ENCODE measurements at regions not wholly inside any gene's neighbourhood (a gene's known extent, or its start where the extent isn't known, plus 50 kb on each side); places are given as distances from the start of the nearest gene placed in this dataset.
"Not testable (repeated sequence)": the region's sequence is repeated elsewhere in the genome, so short reads cannot be mapped to it uniquely, and the experiment has no call there.

- DNase-seq (ENCODE audit: low read depth in 2 of 2) = no peak
Measured at GRCh38 chr11:69219991-69220390, 64.3 kb downstream of the SMIM38 start.

DNA sequence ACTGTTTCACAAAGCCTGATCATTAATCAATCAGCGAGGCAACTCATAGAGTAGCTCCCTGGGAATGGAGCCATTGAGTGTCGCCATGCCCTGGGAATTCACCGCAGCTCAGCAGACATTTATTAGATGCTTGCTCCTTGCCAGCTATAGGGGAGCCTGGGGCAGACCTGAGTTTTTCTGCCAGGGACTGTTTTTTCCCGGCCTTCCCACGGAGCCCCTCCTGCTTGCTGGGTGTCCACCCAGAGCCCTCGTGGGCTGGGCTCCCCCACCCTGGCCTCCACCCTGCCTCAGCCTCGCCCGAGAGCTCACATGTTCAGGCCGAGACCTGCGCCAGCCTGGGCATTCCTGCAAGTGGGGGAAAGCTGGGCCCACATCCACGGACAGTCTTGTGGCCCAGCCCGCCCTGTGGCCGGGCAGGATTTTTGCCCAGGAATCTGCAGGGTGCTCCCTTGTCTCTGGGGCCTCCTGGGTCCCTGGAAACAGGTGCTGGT, 64.9 kb downstream of the SMIM38 start:
- no peak for DNase-seq (ENCODE audit: low read depth in 2 of 2)

- no peak for DNase-seq (ENCODE audit: low read depth in 2 of 2)
Measured at GRCh38 chr11:69221086-69221485, 65.4 kb downstream of the SMIM38 start.

DNA sequence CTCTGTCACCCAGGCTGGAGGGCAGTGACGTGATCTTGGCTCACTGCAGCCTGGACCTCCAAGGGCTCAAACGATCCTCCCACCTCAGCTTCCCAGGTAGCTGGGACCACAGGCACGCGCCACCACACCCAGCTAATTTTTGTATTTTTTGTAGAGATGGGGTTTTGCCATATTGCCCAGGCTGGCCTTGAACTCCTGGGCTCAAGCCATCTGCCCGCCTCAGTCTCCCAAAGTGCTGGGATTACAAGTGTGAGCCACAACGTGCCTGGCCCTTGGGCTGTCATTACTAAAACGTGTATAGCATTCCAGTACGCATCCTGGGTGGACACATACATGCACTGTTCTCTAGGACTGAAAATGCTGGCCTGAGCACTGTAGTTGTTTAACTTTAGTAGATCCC, 65.9 kb downstream of the SMIM38 start:
- DNase-seq (ENCODE audit: low read depth in 2 of 2) = not testable (repeated sequence)

- no peak for DNase-seq (ENCODE audit: low read depth in 2 of 2)
Measured at GRCh38 chr11:69227271-69227670, 66.7 kb upstream of the MYEOV start.

DNA sequence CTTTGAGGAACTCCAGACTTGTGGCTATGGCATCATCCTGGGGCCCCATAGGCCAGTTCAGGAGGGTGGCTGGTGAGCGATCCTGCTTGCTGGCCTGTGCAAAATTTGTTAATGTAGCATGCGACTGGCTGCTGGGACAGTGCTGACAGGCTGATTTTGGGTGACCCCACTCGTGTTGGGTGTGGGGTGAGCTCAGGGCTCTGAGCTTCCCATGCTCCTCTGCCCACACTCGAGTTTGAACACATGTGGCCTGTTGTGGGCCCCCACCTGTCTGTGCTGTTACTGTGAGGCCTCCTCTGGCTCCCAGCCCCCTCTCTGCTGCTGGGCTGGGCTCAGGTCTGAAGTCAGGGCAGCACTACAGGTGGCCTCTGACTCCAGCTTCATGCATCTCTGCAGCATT, 64.4 kb upstream of the MYEOV start:
- DNase-seq (ENCODE audit: low read depth in 2 of 2) = no peak

DNA sequence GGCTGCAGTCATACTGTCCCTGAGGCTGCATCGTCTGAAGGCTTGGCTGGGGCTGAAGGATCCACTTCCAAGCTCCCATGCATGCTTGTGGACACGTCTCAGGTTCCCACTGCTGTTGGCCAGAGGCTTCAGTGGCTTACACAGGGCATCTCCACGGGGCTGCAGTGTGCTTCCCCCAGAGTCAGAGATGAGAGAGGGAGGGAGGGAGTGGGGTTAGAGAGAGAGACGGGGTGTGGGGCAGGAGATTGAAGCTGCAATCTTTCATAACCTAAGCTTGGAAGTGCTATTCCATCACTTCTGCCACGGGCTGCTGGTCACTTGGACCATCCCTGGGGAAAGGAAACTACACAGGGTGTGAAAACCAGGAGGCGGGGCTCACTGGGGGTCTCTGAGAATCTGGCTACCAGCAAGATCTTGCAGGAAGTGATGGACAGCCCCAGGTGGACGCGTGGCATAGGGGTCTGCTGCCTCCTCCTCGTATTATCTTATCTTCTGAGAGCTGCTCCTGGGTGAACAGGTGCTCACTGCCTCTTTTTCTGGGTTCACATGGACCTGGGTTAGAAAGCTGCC, 63.0 kb upstream of the MYEOV start:
- DNase-seq (ENCODE audit: low read depth in 2 of 2) = no peak

- no peak for DNase-seq (ENCODE audit: low read depth in 2 of 2)
Measured at GRCh38 chr11:69231466-69232018, 62.4 kb upstream of the MYEOV start.

- DNase-seq (ENCODE audit: low read depth in 2 of 2) = no peak
Measured at GRCh38 chr11:69232821-69233743, 60.9 kb upstream of the MYEOV start.

GRCh38 chr11:69233744-69234570, 60.0 kb upstream of the MYEOV start:
- no peak for DNase-seq (ENCODE audit: low read depth in 2 of 2)

GRCh38 chr11:69234740-69235710, 58.9 kb upstream of the MYEOV start:
- no peak for DNase-seq (ENCODE audit: low read depth in 2 of 2)

DNA sequence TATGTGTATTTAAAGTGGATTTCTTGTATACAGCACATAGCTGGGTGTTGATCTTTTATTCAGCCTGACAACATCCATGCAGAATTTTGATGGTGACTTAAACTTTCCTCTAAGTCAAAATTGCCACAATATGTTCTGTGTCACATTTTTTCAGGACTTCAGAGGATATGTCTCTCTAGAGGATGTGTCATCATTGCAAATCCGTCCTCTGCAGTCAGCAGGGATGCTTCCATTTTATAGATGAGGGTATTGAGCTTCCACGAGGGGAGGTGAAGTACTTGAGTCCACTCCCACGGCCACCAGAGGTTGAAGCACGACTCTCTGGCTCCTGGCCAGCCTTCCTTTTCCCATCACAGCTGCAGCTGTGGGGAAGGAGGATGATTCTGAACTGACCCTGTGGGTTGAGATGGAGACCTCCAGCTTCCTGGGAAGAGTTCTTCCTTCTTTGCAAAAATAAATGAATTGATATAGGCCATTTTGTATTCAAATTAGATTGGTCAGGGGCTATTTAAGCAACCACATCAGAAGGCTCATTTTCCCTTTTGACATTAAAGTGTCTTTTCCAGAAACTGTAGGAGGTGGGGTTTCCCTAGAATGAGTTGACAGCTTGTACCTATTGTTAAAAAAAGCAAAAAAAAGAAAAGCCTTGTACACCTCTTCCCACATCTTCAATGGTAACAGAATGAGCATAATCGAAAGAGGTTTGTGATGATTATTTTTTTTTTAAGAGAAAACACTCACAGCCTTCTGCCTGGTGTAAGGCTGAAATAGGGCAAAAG, 55.2 kb upstream of the MYEOV start:
- DNase-seq (ENCODE audit: low read depth in 2 of 2) = no peak

GRCh38 chr11:69239641-69240040, 54.3 kb upstream of the MYEOV start:
- DNase-seq (ENCODE audit: low read depth in 2 of 2) = no peak

GRCh38 chr11:69240332-69241074, 53.5 kb upstream of the MYEOV start:
- peak in 1 of 2 donors; percentile 4 for DNase-seq (ENCODE audit: low read depth in 2 of 2)

DNA sequence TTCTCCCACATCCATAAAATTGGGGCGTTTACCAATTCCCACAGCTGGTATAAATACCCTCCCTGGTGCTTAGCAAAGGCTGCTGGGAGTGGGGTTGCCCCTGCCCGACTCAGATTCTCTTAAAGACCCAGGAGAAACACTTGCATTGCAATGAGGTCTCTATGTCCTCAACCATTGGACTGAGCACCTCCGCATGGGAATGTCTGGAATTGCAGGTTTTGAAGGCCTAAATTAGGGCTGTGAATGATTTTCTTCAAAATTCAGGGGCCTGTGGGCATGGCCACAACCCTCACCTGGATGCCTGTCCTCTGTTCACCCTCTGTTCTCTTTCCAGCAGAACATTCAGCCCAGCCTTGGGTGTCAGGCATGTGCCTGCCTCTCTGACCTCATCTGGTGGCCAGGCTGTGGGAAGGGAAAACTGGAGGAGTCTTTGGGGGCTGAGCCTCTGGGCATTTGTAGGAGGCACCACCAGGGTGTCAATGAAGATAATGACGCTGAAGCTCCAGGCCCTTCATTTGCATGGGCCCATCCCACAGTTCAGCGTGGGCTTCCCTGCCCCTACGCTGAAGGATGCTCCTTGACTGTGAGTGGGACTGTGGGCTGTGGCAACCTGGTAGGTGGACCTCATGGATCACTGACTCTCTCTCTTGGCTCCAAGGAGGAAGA, 52.7 kb upstream of the MYEOV start:
- DNase-seq (ENCODE audit: low read depth in 2 of 2) = no peak

GRCh38 chr11:69241844-69242243, 52.1 kb upstream of the MYEOV start:
- DNase-seq (ENCODE audit: low read depth in 2 of 2) = no peak

DNA sequence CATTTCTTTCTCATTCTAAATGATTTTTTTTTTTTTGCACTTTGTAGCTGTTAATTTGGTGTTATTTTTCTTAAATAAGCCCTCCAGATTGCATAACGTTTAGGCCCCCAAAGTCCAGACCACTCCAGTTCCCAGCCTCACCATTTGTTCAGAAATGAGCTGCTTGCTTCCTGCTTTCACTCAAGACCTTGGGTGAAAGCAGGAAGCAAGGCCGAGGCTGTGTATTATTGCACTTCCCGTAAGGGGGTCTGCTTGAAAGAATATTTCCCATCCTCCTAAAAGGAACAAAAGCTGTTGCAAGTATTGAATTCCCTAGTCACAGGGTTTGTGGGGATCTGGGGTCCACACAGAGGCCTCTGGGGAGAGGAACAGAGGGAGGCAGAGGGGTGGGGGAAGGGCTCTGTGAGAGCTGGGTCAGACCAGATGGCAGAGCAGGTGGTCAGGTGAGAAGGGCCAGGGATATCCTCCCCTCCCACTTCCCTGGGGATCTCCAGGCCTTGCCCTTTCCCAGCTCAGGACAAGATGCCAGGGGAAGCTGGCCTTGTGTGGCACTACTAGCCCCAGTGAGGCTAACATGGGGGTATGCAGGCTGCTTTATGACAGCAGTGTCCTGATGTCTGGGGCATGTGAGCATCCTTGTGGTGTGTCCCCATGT, 51.6 kb upstream of the MYEOV start:
- DNase-seq (ENCODE audit: low read depth in 2 of 2) = peak in 1 of 2 donors; percentile 28
